KMS-11 (cell line): ENCODE measurements at regions not wholly inside any gene's neighbourhood (a gene's known extent, or its start where the extent isn't known, plus 50 kb on each side); places are given as distances from the start of the nearest gene placed in this dataset.

Experiments used
- H2AFZ ChIP-seq: fragments of 200-600 bp; sonication (generic); 2 replicates; pipeline ENCODE4 v1.6.1; 2016; ENCODE audit warnings: antibody characterized with exemption, mixed run types, low read depth
- H3K27ac ChIP-seq: fragments of 200-600 bp; sonication (generic); 2 replicates; pipeline ENCODE4 v1.6.1; 2016; ENCODE audit warnings: mild to moderate bottlenecking, mixed run types
- H3K27me3 ChIP-seq: fragments of 200-600 bp; sonication (generic); 2 replicates; pipeline ENCODE4 v1.6.1; 2017; ENCODE audit warnings: mild to moderate bottlenecking, low read depth, mixed run types, moderate library complexity; ENCODE audit not compliant: insufficient read depth
- H3K36me3 ChIP-seq: fragments of 200-600 bp; sonication (generic); 2 replicates; pipeline ENCODE4 v1.6.1; 2017; ENCODE audit warnings: mild to moderate bottlenecking, mixed run types; ENCODE audit not compliant: insufficient read depth
- H3K4me1 ChIP-seq: fragments of 200-600 bp; sonication (generic); 2 replicates; pipeline ENCODE4 v1.6.1; 2016; ENCODE audit warnings: mild to moderate bottlenecking, low read depth, mixed run types; ENCODE audit not compliant: poor library complexity, severe bottlenecking
- H3K4me2 ChIP-seq: fragments of 200-600 bp; sonication (generic); 2 replicates; pipeline ENCODE4 v1.7.0; 2016; ENCODE audit warnings: mild to moderate bottlenecking, mixed run types
- H3K4me3 ChIP-seq: fragments of 200-600 bp; sonication (generic); IDR thresholded peaks from 2 replicates; pipeline ENCODE4 v1.6.1; 2017; ENCODE audit warnings: low read depth, low read length, mixed read lengths; ENCODE audit not compliant: insufficient read depth
- H3K79me2 ChIP-seq: fragments of 200-600 bp; sonication (generic); 2 replicates; pipeline ENCODE4 v1.6.1; 2016; ENCODE audit warnings: low read depth, mixed run types; ENCODE audit not compliant: insufficient read depth
- H3K9ac ChIP-seq: fragments of 200-600 bp; sonication (generic); 2 replicates; pipeline ENCODE4 v1.6.1; 2016; ENCODE audit warnings: mild to moderate bottlenecking, mixed run types
- H4K20me1 ChIP-seq: fragments of 200-600 bp; sonication (generic); 2 replicates; pipeline ENCODE4 v1.6.1; 2016; ENCODE audit warnings: mild to moderate bottlenecking, mixed run types; ENCODE audit not compliant: insufficient read depth
- TF ChIP-seq, protein P1 (sequence below): fragments of 200-600 bp; sonication (generic); conservative IDR thresholded peaks from 2 replicates; pipeline ENCODE4 v1.6.1; 2017; ENCODE audit warnings: low read depth, mild to moderate bottlenecking, antibody characterized with exemption, low read length, moderate library complexity, mixed read lengths

DNA sequence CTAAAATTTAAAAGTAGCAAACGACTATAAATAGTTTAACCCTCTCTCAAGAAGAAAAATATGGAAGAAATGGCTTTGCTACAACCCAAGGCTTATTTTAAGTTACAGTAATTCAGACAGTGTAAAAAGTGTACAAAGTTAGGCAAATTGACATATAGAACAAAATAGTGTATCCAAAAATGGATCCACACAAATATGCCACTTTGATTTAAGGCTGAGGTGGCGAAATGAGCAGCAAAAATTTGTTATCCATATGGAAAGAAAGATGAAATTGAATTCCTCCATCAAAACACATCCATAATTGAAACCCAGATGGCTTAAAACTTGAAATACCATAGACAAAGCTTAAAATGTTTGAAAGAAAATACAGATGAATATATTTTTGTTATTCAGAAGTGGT lies 540.8 kb downstream of the BRINP3 start:
- no peaks in the 10 kb centered on the region for H4K20me1 ChIP-seq

DNA sequence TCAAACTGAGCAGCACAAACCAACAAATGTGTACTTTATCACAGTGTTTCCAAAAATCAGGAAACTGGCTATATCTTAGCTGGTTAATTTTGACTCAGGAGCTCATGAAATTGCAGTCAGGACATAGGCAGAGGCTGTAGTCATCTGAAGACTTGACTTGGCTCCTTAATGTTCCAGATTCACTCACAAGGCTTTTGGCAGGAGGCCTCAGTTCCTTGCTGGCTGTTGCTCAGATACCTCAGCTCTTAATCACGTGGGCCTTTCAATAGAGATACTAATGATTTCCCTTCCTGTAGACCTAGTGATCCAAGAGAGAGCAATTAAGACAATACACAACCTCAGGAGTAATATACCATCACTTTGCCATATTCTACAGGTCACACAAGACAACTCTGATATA lies 537.7 kb downstream of the BRINP3 start:
- no peaks in the 10 kb centered on the region for H4K20me1 ChIP-seq
- no peak overlapping the region for H3K4me2 ChIP-seq
- H3K36me3 ChIP-seq, result no peaks in the 10 kb centered on the region
- no peaks in the 10 kb centered on the region for H3K4me1 ChIP-seq
- no peak overlapping the region for H2AFZ ChIP-seq
- no peaks in the 10 kb centered on the region for H3K27me3 ChIP-seq
- no peak overlapping the region for H3K27ac ChIP-seq
- TF ChIP-seq, protein P1, sequence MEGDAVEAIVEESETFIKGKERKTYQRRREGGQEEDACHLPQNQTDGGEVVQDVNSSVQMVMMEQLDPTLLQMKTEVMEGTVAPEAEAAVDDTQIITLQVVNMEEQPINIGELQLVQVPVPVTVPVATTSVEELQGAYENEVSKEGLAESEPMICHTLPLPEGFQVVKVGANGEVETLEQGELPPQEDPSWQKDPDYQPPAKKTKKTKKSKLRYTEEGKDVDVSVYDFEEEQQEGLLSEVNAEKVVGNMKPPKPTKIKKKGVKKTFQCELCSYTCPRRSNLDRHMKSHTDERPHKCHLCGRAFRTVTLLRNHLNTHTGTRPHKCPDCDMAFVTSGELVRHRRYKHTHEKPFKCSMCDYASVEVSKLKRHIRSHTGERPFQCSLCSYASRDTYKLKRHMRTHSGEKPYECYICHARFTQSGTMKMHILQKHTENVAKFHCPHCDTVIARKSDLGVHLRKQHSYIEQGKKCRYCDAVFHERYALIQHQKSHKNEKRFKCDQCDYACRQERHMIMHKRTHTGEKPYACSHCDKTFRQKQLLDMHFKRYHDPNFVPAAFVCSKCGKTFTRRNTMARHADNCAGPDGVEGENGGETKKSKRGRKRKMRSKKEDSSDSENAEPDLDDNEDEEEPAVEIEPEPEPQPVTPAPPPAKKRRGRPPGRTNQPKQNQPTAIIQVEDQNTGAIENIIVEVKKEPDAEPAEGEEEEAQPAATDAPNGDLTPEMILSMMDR, result no peak
- no peak overlapping the region for H3K9ac ChIP-seq
- no peak overlapping the region for H3K4me3 ChIP-seq
- H3K79me2 ChIP-seq, result no peaks in the 10 kb centered on the region

More for the DNA sequence above, 540.8 kb downstream of the BRINP3 start:
- Histone ChIP-seq H3K79me2 (no peaks in the 10 kb centered on the region), H3K4me1 (no peaks in the 10 kb centered on the region), H3K27ac (no peak overlapping the region), H3K4me2 (no peak overlapping the region), H3K27me3 (no peaks in the 10 kb centered on the region), H2AFZ (no peak overlapping the region), H3K4me3 (no peak overlapping the region), H3K36me3 (no peaks in the 10 kb centered on the region), H3K9ac (no peak overlapping the region)
- TF ChIP-seq, protein P1, result no peak

- Histone ChIP-seq H4K20me1 (no peaks in the 10 kb centered on the region), H3K9ac (no peak overlapping the region), H3K27ac (no peak overlapping the region), H3K4me3 (no peak overlapping the region), H3K79me2 (no peaks in the 10 kb centered on the region), H3K36me3 (no peaks in the 10 kb centered on the region), H3K4me1 (no peaks in the 10 kb centered on the region), H2AFZ (no peak overlapping the region), H3K27me3 (no peaks in the 10 kb centered on the region), H3K4me2 (no peak overlapping the region)
- TF ChIP-seq, protein P1, result no peak
These were observed 535.7 kb downstream of the BRINP3 start for GRCh38 chr1:189941922-189942321.

- H3K79me2 ChIP-seq, result no peaks in the 10 kb centered on the region
- H3K27ac ChIP-seq, result no peak overlapping the region
- no peak overlapping the region for H3K4me3 ChIP-seq
- H3K9ac ChIP-seq, result no peak overlapping the region
- H3K27me3 ChIP-seq, result no peaks in the 10 kb centered on the region
- H2AFZ ChIP-seq, result no peak overlapping the region
- no peaks in the 10 kb centered on the region for H3K4me1 ChIP-seq
- TF ChIP-seq, protein P1, result no peak
- no peak overlapping the region for H3K4me2 ChIP-seq
- no peaks in the 10 kb centered on the region for H3K36me3 ChIP-seq
- no peaks in the 10 kb centered on the region for H4K20me1 ChIP-seq
These were observed 518.9 kb downstream of the BRINP3 start for GRCh38 chr1:189958756-189959155.

DNA sequence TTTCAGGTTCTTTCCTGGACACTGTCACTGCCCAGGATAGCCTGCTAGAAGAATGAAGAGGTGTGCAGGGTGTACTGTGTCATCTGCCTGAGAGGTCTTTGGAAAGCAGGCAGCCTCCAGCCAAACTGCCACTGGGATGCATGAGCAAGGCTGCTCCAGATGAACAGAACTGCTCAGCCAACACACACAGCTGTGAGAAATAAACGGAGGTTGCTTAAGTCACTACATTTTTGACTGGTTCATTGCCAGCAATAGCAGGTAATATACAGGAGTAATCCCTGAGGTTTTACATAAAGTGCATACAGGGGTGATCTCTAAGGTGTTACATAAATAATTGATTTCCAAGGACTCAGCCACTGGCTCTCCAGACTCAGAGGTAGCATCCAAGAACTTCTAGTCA lies 516.9 kb downstream of the BRINP3 start:
- no peak overlapping the region for H3K4me2 ChIP-seq
- H3K36me3 ChIP-seq, result no peaks in the 10 kb centered on the region
- H2AFZ ChIP-seq, result no peak overlapping the region
- no peaks in the 10 kb centered on the region for H3K79me2 ChIP-seq
- H3K4me3 ChIP-seq, result no peak overlapping the region
- no peaks in the 10 kb centered on the region for H3K4me1 ChIP-seq
- no peak overlapping the region for H3K27ac ChIP-seq
- no peaks in the 10 kb centered on the region for H3K27me3 ChIP-seq
- TF ChIP-seq, protein P1, result no peak
- H3K9ac ChIP-seq, result no peak overlapping the region
- H4K20me1 ChIP-seq, result no peaks in the 10 kb centered on the region
